ENCODE measurements at regions not wholly inside any gene's neighbourhood (a gene's known extent, or its start where the extent isn't known, plus 50 kb on each side); places are given as distances from the start of the nearest gene placed in this dataset.

GRCh38 chr18:75678627-75679026 lies 251.1 kb upstream of the SMIM21 start:
- TF ChIP-seq CTCF (IDR thresholded peaks at IDR 0.05; ENCODE audit: extremely low read depth, missing control alignments), result no peak

GRCh38 chr18:75677696-75678455 lies 250.4 kb upstream of the SMIM21 start:
- TF ChIP-seq CTCF (IDR thresholded peaks at IDR 0.05; ENCODE audit: extremely low read depth, missing control alignments), result no peak
- no peak for DNase-seq (ENCODE audit: low spot score)

More at GRCh38 chr18:75678627-75679026, 251.1 kb upstream of the SMIM21 start:
- DNase-seq (ENCODE audit: low spot score), result no peak

- no peak for TF ChIP-seq CTCF (IDR thresholded peaks at IDR 0.05; ENCODE audit: extremely low read depth, missing control alignments)
- no peak for DNase-seq (ENCODE audit: low spot score)
Measured at GRCh38 chr18:75660932-75661331, 233.4 kb upstream of the SMIM21 start.

GRCh38 chr18:75659535-75660023 lies 232.1 kb upstream of the SMIM21 start:
- no peak for TF ChIP-seq CTCF (IDR thresholded peaks at IDR 0.05; ENCODE audit: extremely low read depth, missing control alignments)
- DNase-seq (ENCODE audit: low spot score), result no peak

- TF ChIP-seq CTCF (IDR thresholded peaks at IDR 0.05; ENCODE audit: extremely low read depth, missing control alignments), result no peak
- DNase-seq (ENCODE audit: low spot score), result no peak
Measured at GRCh38 chr18:75658330-75658729, 230.8 kb upstream of the SMIM21 start.

- no peak for DNase-seq (ENCODE audit: low spot score)
- no peak for TF ChIP-seq CTCF (IDR thresholded peaks at IDR 0.05; ENCODE audit: extremely low read depth, missing control alignments)
Measured at GRCh38 chr18:75656563-75657247, 229.2 kb upstream of the SMIM21 start.

- DNase-seq (ENCODE audit: low spot score), result no peak
Measured at GRCh38 chr18:75656035-75656434, 228.5 kb upstream of the SMIM21 start.

More at GRCh38 chr18:75656035-75656434, 228.5 kb upstream of the SMIM21 start:
- TF ChIP-seq CTCF (IDR thresholded peaks at IDR 0.05; ENCODE audit: extremely low read depth, missing control alignments), result no peak

Data from GM20000 (cell line).